HepG2 (cell line): ENCODE measurements at regions not wholly inside any gene's neighbourhood (a gene's known extent, or its start where the extent isn't known, plus 50 kb on each side); places are given as distances from the start of the nearest gene placed in this dataset.

Experiments used
- ATAC-seq: fragments of 200-7000 bp; cut with Tn5 transposase; 3 replicates; pipeline ENCODE4 v1.9.1; 2020; ENCODE audit warnings: mild to moderate bottlenecking, moderate library complexity
- BruUV-seq: library from RNA; stranded (reverse); fragments of 400-500 nt; replicated peaks from 2 replicates; lab custom pipeline; 2021; lab: Mats Ljungman, UMichigan
- CTCF ChIA-PET: fragments of 300-600 bp; formaldehyde crosslinking; extraction: SDS; loops from one replicate; lab custom pipeline; 2021; ENCODE audit warnings: low total read pairs, inconsistent platforms, low intra/inter-chr PET ratio; lab: Yijun Ruan, JAX
- POLR2A ChIA-PET: fragments of 350-600 bp; sonication (Branson Sonifier 250); formaldehyde crosslinking; loops from one replicate; lab custom pipeline; 2020; ENCODE audit warnings: antibody characterized with exemption, inconsistent platforms; lab: Yijun Ruan, JAX
- DNase-seq: peaks from one replicate; pipeline ENCODE4 v3.0.0-alpha.2; 2015; ENCODE audit warnings: low spot score
- FAIRE-seq: peaks from 3 replicates; lab custom pipeline; 2011; peaks lifted over from hg19 to GRCh38; lab: Jason Lieb, UNC
- H2AFZ ChIP-seq: one replicate; pipeline ENCODE4 v1.6.1; 2011; ENCODE audit warnings: low read length, inconsistent platforms
- H3K27ac ChIP-seq: fragments of 300-600 bp; 3 replicates; pipeline ENCODE4 v1.8.0; 2011; ENCODE audit warnings: mixed run types, mild to moderate bottlenecking, mixed read lengths, low read length, inconsistent platforms; ENCODE audit not compliant: insufficient read depth; ENCODE audit errors: extremely low read length
- H3K27me3 ChIP-seq, 2 experiments: fragments of 200-600 bp in 1 of 2; 2 replicates in 1 of 2; 3 replicates in 1 of 2; pipeline versions ENCODE4 v1.6.0 to v1.8.0; 2011; ENCODE audit warnings: low read length in 2 of 2, mild to moderate bottlenecking in 2 of 2, moderate library complexity in 2 of 2, inconsistent platforms in 1 of 2; ENCODE audit not compliant: insufficient read depth in 2 of 2, control insufficient read depth in 1 of 2
- H3K36me3 ChIP-seq, 2 experiments: fragments of 200-600 bp in 1 of 2; replicated peaks in 1 of 2; 2 replicates in 1 of 2; 3 replicates in 1 of 2; pipeline versions ENCODE4 v1.5.1 to v1.8.0; 2011; ENCODE audit warnings: low read length in 2 of 2, inconsistent platforms in 1 of 2; ENCODE audit not compliant: insufficient read depth in 2 of 2, control insufficient read depth in 1 of 2
- H3K4me1 ChIP-seq: 2 replicates; pipeline ENCODE4 v1.5.1; 2012; ENCODE audit warnings: low read length, inconsistent platforms; ENCODE audit not compliant: insufficient read depth
- H3K4me2 ChIP-seq: 2 replicates; pipeline ENCODE4 v1.6.0; 2011; ENCODE audit warnings: low read depth, low read length, inconsistent platforms
- H3K4me3 ChIP-seq, 3 experiments: fragments of 200-600 bp in 1 of 3; sonication (generic), shearing (Covaris generic) in 1 of 3; replicated peaks in 1 of 3; 2 replicates each; pipeline ENCODE4 v1.5.1; 2011 to 2016; ENCODE audit warnings: low read length in 3 of 3, inconsistent platforms in 2 of 3, low read depth in 2 of 3, mild to moderate bottlenecking in 2 of 3, control low read depth in 1 of 3, mixed read lengths in 1 of 3; ENCODE audit not compliant: insufficient read depth in 1 of 3
- H3K79me2 ChIP-seq: one replicate; pipeline ENCODE4 v1.6.1; 2011; ENCODE audit warnings: low read length, inconsistent platforms; ENCODE audit not compliant: insufficient read depth
- H3K9ac ChIP-seq: 2 replicates; pipeline ENCODE4 v1.6.0; 2011; ENCODE audit warnings: mild to moderate bottlenecking, low read depth, low read length, inconsistent platforms; ENCODE audit not compliant: insufficient read depth
- H3K9me3 ChIP-seq: 2 replicates; pipeline ENCODE4 v1.5.1; 2012; ENCODE audit warnings: mild to moderate bottlenecking, low read length
- H4K20me1 ChIP-seq: 2 replicates; pipeline ENCODE4 v1.6.0; 2011; ENCODE audit warnings: inconsistent platforms, mild to moderate bottlenecking, low read length, moderate library complexity; ENCODE audit not compliant: insufficient read depth
- ASH2L ChIP-seq: fragments of 300-600, 200-600 bp; sonication (generic); IDR thresholded peaks from 2 replicates; pipeline ENCODE4 v1.7.0; 2017; ENCODE audit warnings: low read depth, mild to moderate bottlenecking, moderate library complexity, mixed read lengths, low read length; ENCODE audit not compliant: insufficient read length
- PHF21A ChIP-seq: sonication (generic); formaldehyde crosslinking; IDR thresholded peaks from 2 replicates; pipeline ENCODE4 v1.5.0; 2020; ENCODE audit warnings: mild to moderate bottlenecking, missing genetic modification reagents
- RAD21 ChIP-seq: fragments of 450-650 bp; formaldehyde crosslinking; IDR thresholded peaks from 2 replicates; pipeline ENCODE4 v1.5.0; 2020; ENCODE audit warnings: mild to moderate bottlenecking
- SRY ChIP-seq: sonication (generic); formaldehyde crosslinking; IDR thresholded peaks from 2 replicates; pipeline ENCODE4 v1.8.0; 2022; ENCODE audit warnings: mild to moderate bottlenecking, missing genetic modification reagents
- STAG1 ChIP-seq: sonication (generic); formaldehyde crosslinking; IDR thresholded peaks from 2 replicates; pipeline ENCODE4 v1.4.0; 2020; ENCODE audit warnings: missing genetic modification reagents
- TAF1 ChIP-seq: sonication (generic); formaldehyde crosslinking; IDR thresholded peaks from 2 replicates; pipeline ENCODE4 v1.4.0; 2020; ENCODE audit warnings: missing genetic modification reagents
- ZFP1 ChIP-seq: IDR thresholded peaks from 2 replicates; pipeline ENCODE4 v1.6.1; 2016
- ZNF274 ChIP-seq: sonication (generic); formaldehyde crosslinking; IDR thresholded peaks from 2 replicates; pipeline ENCODE4 v1.5.1; 2020; ENCODE audit warnings: mild to moderate bottlenecking, missing genetic modification reagents
- ZNF282 ChIP-seq: fragments of 450-650 bp; IDR thresholded peaks from 2 replicates; pipeline ENCODE4 v1.6.1; 2018; ENCODE audit not compliant: partially characterized antibody
- ZNF317 ChIP-seq: sonication (generic); formaldehyde crosslinking; IDR thresholded peaks from 2 replicates; pipeline ENCODE4 v1.5.0; 2020; ENCODE audit warnings: mild to moderate bottlenecking, missing genetic modification reagents
- ZSCAN29 ChIP-seq: sonication (generic); formaldehyde crosslinking; conservative IDR thresholded peaks from 2 replicates; pipeline ENCODE4 v1.4.0; 2020; ENCODE audit warnings: mild to moderate bottlenecking, missing genetic modification reagents
- WGBS: methylation state at CpG from one replicate; pipeline ENCODE4 v1.1.6; 2017; ENCODE audit warnings: low lambda C conversion rate; 5-methylcytosine and 5-hydroxymethylcytosine counted together
- in situ Hi-C: cut with HindIII; loops from 2 replicates; pipeline ENCODE4 v1.10.0; 2017; ENCODE audit warnings: low pct_unique_long_range_greater_than_20kb; ENCODE audit not compliant: extremely low pct_ligation_motif_present
- intact Hi-C: fragments of 100-400 bp; cut with micrococcal nuclease; formaldehyde crosslinking; loops from one replicate; pipeline ENCODE4 v1.10.0; 2022; ENCODE audit not compliant: unreplicated experiment
- TF ChIP-seq, protein P1 (sequence below): sonication (generic); formaldehyde crosslinking; IDR thresholded peaks from 2 replicates; pipeline ENCODE4 v1.8.1; 2023; ENCODE audit warnings: mild to moderate bottlenecking, inconsistent platforms, moderate library complexity, missing genetic modification reagents, borderline replicate concordance
- TF ChIP-seq, protein P2 (sequence below): sonication (generic); formaldehyde crosslinking; IDR thresholded peaks from 2 replicates; pipeline ENCODE4 v1.9.0; 2022; ENCODE audit warnings: low read depth, missing genetic modification reagents
- TF ChIP-seq, protein P3 (sequence below): sonication (generic); formaldehyde crosslinking; IDR thresholded peaks from 2 replicates; pipeline ENCODE4 v1.4.0; 2020; ENCODE audit warnings: missing genetic modification reagents, borderline replicate concordance
- TF ChIP-seq, protein P4 (sequence below): sonication (generic); formaldehyde crosslinking; IDR thresholded peaks from 2 replicates; pipeline ENCODE4 v1.8.0; 2022; ENCODE audit warnings: low read depth, missing genetic modification reagents

DNA sequence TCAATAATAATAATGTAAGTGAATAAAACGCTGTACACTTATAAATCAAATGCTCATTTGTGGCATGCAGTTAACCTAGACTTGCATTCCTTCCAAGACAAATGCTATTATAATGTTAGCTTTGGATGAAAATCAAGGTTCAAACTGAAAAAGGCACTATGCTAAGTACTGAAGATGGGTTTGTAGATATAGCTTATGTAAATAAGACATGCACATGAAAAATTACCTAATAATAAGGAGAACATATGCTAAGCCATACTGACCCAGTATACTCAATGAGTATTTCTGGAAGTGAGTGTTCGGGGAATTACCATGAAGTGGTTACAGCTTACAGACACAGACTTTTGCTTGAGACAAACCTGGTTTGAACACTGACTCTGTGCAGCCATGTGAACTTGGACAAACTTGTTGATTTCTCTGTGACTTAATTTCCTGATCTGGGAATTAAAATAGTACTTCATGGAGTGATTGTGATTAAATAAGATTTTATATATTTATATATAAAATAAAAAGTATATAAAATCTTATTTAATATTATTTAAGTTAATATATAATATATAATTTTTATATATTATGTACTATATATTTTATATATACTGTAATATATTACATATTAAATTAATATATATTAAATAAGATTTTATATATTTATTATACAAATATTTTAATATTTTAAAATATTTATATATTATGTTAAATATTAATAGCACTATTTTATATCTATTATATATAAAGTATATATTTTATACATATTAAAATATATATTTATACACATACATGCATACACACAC is 159.2 kb downstream of the ZPLD1 start:
- DNase-seq: no peak
- in situ Hi-C loops: no loop called here
- H3K4me1 ChIP-seq: no peaks in the 10 kb centered on the region
- WGBS: 50% methylated on average over 2 of the region's 2 CpGs
- H4K20me1 ChIP-seq: no peaks in the 10 kb centered on the region
- H3K9ac ChIP-seq: no peak overlapping the region
- H3K4me3 ChIP-seq: no peak overlapping the region
- no peaks in the 10 kb centered on the region for H3K27me3 ChIP-seq
- no peak for FAIRE-seq
- no peak overlapping the region for H3K27ac ChIP-seq
- no TSS peak for BruUV-seq
- no peak for ATAC-seq
- POLR2A ChIA-PET: no interaction called here
- intact Hi-C loops: no loop called here
- CTCF ChIA-PET: no interaction called here
- no peak overlapping the region for H2AFZ ChIP-seq
- peaks cover 12% of the 10 kb centered on the region; the same call in 1 of the 2 replicates for H3K9me3 ChIP-seq
- no peaks in the 10 kb centered on the region for H3K36me3 ChIP-seq
- no peaks in the 10 kb centered on the region for H3K79me2 ChIP-seq
- H3K4me2 ChIP-seq: no peak overlapping the region
- TF ChIP-seq TAF1 (CRISPR knock-in tag) (no peak), ZSCAN29 (CRISPR knock-in tag) (no peak), ZFP1 (CRISPR knock-in tag) (no peak), STAG1 (CRISPR knock-in tag) (no peak), SRY (no peak), ZNF274 (CRISPR knock-in tag) (no peak), ZNF282 (no peak), PHF21A (CRISPR knock-in tag) (no peak), RAD21 (CRISPR knock-in tag) (no peak), ZNF317 (CRISPR knock-in tag) (no peak), ASH2L (no peak)
- TF ChIP-seq, protein P1, sequence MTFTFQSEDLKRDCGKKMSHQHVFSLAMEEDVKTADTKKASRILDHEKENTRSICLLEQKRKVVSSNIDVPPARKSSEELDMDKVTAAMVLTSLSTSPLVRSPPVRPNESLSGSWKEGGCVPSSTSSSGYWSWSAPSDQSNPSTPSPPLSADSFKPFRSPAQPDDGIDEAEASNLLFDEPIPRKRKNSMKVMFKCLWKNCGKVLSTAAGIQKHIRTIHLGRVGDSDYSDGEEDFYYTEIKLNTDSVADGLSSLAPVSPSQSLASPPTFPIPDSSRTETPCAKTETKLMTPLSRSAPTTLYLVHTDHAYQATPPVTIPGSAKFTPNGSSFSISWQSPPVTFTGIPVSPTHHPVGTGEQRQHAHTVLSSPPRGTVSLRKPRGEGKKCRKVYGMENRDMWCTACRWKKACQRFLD: no peak
- TF ChIP-seq, protein P2, sequence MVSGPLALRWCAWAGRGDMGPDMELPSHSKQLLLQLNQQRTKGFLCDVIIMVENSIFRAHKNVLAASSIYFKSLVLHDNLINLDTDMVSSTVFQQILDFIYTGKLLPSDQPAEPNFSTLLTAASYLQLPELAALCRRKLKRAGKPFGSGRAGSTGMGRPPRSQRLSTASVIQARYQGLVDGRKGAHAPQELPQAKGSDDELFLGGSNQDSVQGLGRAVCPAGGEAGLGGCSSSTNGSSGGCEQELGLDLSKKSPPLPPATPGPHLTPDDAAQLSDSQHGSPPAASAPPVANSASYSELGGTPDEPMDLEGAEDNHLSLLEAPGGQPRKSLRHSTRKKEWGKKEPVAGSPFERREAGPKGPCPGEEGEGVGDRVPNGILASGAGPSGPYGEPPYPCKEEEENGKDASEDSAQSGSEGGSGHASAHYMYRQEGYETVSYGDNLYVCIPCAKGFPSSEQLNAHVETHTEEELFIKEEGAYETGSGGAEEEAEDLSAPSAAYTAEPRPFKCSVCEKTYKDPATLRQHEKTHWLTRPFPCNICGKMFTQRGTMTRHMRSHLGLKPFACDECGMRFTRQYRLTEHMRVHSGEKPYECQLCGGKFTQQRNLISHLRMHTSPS (CRISPR knock-in tag): no peak
- TF ChIP-seq, protein P3, sequence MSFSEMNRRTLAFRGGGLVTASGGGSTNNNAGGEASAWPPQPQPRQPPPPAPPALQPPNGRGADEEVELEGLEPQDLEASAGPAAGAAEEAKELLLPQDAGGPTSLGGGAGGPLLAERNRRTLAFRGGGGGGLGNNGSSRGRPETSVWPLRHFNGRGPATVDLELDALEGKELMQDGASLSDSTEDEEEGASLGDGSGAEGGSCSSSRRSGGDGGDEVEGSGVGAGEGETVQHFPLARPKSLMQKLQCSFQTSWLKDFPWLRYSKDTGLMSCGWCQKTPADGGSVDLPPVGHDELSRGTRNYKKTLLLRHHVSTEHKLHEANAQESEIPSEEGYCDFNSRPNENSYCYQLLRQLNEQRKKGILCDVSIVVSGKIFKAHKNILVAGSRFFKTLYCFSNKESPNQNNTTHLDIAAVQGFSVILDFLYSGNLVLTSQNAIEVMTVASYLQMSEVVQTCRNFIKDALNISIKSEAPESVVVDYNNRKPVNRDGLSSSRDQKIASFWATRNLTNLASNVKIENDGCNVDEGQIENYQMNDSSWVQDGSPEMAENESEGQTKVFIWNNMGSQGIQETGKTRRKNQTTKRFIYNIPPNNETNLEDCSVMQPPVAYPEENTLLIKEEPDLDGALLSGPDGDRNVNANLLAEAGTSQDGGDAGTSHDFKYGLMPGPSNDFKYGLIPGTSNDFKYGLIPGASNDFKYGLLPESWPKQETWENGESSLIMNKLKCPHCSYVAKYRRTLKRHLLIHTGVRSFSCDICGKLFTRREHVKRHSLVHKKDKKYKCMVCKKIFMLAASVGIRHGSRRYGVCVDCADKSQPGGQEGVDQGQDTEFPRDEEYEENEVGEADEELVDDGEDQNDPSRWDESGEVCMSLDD: no peak
- TF ChIP-seq, protein P4, sequence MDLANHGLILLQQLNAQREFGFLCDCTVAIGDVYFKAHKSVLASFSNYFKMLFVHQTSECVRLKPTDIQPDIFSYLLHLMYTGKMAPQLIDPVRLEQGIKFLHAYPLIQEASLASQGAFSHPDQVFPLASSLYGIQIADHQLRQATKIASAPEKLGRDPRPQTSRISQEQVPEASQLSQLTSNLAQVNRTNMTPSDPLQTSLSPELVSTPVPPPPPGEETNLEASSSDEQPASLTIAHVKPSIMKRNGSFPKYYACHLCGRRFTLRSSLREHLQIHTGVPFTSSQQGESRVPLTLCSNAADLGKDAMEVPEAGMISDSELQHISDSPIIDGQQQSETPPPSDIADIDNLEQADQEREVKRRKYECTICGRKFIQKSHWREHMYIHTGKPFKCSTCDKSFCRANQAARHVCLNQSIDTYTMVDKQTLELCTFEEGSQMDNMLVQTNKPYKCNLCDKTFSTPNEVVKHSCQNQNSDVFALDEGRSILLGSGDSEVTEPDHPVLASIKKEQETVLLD (CRISPR knock-in tag): no peak
- TF ChIP-seq, all 625 proteins: peak for 0
